ENCODE measurements at regions not wholly inside any gene's neighbourhood (a gene's known extent, or its start where the extent isn't known, plus 50 kb on each side); places are given as distances from the start of the nearest gene placed in this dataset.

DNA sequence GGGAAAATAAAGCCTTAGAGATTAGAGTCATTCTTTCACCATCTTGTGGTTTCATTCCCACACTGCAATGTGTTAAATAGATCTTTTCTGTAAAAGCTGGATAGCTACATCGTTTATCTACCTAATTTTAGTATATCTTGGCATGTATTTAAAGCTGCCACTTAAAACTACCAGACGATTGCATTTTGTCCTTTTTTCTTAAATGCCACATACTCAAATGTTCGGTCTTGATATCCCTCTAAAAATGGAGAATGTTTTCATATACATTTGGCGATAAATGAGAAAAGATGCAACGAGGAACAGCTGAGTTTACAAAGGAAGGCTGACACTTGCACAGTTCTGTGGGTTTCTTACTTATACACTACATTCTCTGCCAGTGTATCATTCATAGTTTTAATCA is 148.3 kb downstream of the CENPC start:
- TF ChIP-seq, protein P1, sequence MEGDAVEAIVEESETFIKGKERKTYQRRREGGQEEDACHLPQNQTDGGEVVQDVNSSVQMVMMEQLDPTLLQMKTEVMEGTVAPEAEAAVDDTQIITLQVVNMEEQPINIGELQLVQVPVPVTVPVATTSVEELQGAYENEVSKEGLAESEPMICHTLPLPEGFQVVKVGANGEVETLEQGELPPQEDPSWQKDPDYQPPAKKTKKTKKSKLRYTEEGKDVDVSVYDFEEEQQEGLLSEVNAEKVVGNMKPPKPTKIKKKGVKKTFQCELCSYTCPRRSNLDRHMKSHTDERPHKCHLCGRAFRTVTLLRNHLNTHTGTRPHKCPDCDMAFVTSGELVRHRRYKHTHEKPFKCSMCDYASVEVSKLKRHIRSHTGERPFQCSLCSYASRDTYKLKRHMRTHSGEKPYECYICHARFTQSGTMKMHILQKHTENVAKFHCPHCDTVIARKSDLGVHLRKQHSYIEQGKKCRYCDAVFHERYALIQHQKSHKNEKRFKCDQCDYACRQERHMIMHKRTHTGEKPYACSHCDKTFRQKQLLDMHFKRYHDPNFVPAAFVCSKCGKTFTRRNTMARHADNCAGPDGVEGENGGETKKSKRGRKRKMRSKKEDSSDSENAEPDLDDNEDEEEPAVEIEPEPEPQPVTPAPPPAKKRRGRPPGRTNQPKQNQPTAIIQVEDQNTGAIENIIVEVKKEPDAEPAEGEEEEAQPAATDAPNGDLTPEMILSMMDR (conservative IDR thresholded peaks at IDR 0.05; ENCODE audit: low read depth, low read length), result no peak
- no peak for TF ChIP-seq EZH2 (IDR thresholded peaks at IDR 0.05; ENCODE audit: borderline replicate concordance, low read depth, low read length, poor library complexity, severe bottlenecking)
